ENCODE measurements at regions not wholly inside any gene's neighbourhood (a gene's known extent, or its start where the extent isn't known, plus 50 kb on each side); places are given as distances from the start of the nearest gene placed in this dataset.

DNA sequence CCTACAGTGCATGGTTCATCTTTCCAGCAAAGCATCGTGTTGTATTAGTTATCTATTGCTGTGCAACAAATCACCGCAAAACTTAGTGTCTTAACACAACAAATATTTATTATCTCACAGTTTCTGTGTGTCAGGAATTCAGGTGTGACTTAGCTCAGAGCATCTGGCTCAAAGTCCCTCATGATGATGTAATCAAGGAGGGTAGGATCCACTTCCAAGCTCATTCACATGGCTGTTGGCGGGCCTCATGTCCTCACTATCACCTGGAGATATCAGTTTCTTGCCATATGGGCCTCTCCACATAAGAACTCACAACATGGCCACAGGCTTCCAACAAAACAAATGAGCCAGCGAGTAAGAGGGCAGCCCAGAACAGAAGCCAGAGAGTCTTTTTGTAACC lies 135.6 kb upstream of the GJB5 start:
- DNase-seq (ENCODE audit: low spot score in 2 of 2), result no peak
- Histone ChIP-seq H3K4me3 (no peak overlapping the region), H3K27ac (no peak overlapping the region), H3K4me1 (no peaks in the 10 kb centered on the region), H3K36me3 (no peaks in the 10 kb centered on the region), H3K27me3 (peaks cover 36% of the 10 kb centered on the region), H3K9me3 (no peaks in the 10 kb centered on the region)
- 82% methylated on average over 4 of the region's 4 CpGs for WGBS
- TF ChIP-seq, protein P1, sequence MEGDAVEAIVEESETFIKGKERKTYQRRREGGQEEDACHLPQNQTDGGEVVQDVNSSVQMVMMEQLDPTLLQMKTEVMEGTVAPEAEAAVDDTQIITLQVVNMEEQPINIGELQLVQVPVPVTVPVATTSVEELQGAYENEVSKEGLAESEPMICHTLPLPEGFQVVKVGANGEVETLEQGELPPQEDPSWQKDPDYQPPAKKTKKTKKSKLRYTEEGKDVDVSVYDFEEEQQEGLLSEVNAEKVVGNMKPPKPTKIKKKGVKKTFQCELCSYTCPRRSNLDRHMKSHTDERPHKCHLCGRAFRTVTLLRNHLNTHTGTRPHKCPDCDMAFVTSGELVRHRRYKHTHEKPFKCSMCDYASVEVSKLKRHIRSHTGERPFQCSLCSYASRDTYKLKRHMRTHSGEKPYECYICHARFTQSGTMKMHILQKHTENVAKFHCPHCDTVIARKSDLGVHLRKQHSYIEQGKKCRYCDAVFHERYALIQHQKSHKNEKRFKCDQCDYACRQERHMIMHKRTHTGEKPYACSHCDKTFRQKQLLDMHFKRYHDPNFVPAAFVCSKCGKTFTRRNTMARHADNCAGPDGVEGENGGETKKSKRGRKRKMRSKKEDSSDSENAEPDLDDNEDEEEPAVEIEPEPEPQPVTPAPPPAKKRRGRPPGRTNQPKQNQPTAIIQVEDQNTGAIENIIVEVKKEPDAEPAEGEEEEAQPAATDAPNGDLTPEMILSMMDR (IDR thresholded peaks at IDR 0.05), result no peak
- no peak for TF ChIP-seq EP300 (IDR thresholded peaks at IDR 0.05)
- no peak for TF ChIP-seq POLR2AphosphoS5 (IDR thresholded peaks at IDR 0.05)
- TF ChIP-seq POLR2A (IDR thresholded peaks at IDR 0.05), result no peak

DNA sequence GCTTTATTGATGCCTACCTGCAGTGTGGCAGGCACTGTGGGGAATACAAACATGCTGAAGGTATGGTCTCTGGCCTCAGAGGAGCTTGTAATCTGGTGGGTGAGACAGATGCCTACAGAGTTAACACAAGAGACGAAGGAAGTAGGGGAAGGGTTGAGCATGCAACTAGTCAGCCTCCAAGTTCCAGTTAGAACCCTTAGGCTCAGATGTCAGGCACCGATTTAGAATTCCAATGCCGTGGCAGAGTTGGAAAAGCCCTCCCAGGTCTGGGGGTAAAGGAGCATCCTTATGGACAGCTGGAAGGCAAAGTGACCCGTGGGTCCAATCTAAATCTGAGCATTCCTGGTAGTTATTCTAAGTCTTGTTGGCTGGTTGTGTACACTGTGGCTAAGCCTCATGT lies 132.9 kb upstream of the GJB5 start:
- H3K4me1 ChIP-seq, result no peaks in the 10 kb centered on the region
- TF ChIP-seq EP300 (IDR thresholded peaks at IDR 0.05) (no peak), POLR2A (IDR thresholded peaks at IDR 0.05) (no peak), POLR2AphosphoS5 (IDR thresholded peaks at IDR 0.05) (no peak)
- TF ChIP-seq, protein P1 (IDR thresholded peaks at IDR 0.05), result no peak
- 75% methylated on average over 4 of the region's 4 CpGs for WGBS

DNA sequence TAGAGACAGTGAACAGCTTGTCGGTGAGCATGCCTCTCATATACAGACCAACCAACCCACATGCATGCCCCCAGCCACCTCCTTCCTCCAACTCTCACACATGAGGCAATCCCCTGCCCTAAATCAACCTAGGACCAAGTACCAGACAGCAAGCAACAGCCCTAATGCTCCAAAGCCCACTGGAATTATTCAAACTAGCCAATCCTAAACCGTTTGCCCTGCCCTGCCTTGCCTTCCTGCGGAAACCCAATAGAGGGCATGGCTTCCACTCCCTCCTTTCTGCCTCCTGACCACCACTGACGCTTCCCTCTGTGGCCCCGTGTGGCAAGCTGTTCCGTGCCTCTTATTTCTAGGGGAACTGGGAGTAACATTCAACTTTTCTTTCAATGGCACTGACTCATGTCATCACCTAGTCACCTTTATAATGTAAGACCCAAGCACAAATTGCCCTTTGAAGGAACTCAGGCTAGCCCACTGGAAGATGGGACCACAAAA lies 129.3 kb upstream of the GJB5 start:
- Histone ChIP-seq H3K27ac (no peak overlapping the region), H3K4me1 (no peaks in the 10 kb centered on the region), H3K36me3 (no peaks in the 10 kb centered on the region), H3K4me3 (no peak overlapping the region), H3K9me3 (no peaks in the 10 kb centered on the region), H3K27me3 (peaks cover 4% of the 10 kb centered on the region)
- TF ChIP-seq EP300 (IDR thresholded peaks at IDR 0.05), result no peak
- no peak for TF ChIP-seq POLR2A (IDR thresholded peaks at IDR 0.05)
- no peak for TF ChIP-seq POLR2AphosphoS5 (IDR thresholded peaks at IDR 0.05)
- TF ChIP-seq, protein P1 (IDR thresholded peaks at IDR 0.05), result no peak
- no peak for DNase-seq (ENCODE audit: low spot score in 2 of 2)
- WGBS, result 71% methylated on average over 6 of the region's 6 CpGs

More for the DNA sequence above, 132.9 kb upstream of the GJB5 start:
- H3K36me3 ChIP-seq, result no peaks in the 10 kb centered on the region
- peaks cover 31% of the 10 kb centered on the region for H3K27me3 ChIP-seq
- no peak for DNase-seq (ENCODE audit: low spot score in 2 of 2)
- no peaks in the 10 kb centered on the region for H3K9me3 ChIP-seq
- no peak overlapping the region for H3K27ac ChIP-seq
- H3K4me3 ChIP-seq, result no peak overlapping the region

DNA sequence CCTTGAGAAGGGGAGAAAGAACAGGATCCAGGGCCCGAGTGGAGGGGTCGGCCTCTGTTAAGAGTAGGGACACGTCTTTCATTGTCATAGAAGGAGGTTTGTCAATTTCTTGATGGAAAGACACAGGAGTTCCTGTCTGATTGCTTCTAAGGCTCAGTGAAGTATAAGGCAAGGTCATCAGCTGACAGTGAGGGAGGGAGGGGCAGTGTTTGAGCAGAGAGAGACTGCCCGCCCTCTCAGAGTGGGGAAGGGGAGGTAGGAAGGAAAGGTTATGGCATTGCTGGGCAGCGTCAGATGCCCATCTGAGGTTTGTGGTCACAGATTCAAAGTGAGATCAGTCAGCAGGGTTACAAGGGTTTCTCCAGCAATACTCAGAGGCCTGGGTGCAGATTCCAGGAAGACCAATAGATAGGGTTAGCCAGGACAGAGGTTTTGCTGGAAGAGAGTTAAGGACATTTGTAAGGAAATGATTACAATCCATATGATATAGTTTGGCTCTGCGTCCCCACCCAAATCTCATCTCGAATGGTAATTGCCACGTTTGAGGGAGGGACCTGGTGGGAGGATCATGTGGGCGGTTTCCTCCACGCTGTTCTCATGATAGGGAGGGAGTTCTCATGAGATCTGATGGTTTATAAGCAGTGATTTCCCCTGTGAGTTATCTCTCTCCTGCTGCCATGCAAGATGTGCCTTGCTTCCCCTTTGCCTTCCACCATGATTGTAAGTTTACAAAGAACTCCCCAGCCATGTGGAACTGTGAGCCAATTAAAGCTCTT lies 127.2 kb upstream of the GJB5 start:
- WGBS, result 55% methylated on average over 10 of the region's 10 CpGs
- Histone ChIP-seq H3K36me3 (no peaks in the 10 kb centered on the region), H3K4me1 (no peaks in the 10 kb centered on the region), H3K4me3 (no peak overlapping the region), H3K27me3 (peaks cover 4% of the 10 kb centered on the region), H3K27ac (no peak overlapping the region), H3K9me3 (no peaks in the 10 kb centered on the region)
- TF ChIP-seq, protein P1 (IDR thresholded peaks at IDR 0.05), result no peak
- TF ChIP-seq EP300 (IDR thresholded peaks at IDR 0.05) (no peak), POLR2AphosphoS5 (IDR thresholded peaks at IDR 0.05) (no peak), POLR2A (IDR thresholded peaks at IDR 0.05) (no peak)
- no peak for DNase-seq (ENCODE audit: low spot score in 2 of 2)

DNA sequence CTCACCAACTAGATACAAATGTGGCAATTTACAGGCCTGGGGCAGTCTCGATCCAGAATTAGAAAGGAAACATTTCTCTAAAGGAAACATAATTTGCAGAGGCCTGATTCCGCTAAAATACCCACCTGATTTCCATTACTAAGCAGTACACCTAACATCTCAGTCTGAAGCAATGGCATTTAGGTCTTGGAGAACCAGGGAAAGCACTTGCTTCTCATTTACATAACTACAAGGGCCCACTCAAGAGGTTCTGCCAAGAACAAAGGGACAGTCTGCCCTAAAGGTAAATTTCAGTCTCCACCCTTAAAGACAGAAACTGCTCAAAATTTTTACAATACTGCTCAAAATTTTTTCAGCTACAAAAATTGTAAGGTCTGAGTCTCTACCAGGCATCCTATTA lies 123.7 kb upstream of the GJB5 start:
- Histone ChIP-seq H3K4me1 (no peaks in the 10 kb centered on the region), H3K9me3 (no peaks in the 10 kb centered on the region), H3K27ac (no peak overlapping the region), H3K36me3 (no peaks in the 10 kb centered on the region), H3K27me3 (no peaks in the 10 kb centered on the region), H3K4me3 (no peak overlapping the region)
- 80% methylated on average over 2 of the region's 2 CpGs for WGBS
- TF ChIP-seq POLR2A (IDR thresholded peaks at IDR 0.05) (no peak), EP300 (IDR thresholded peaks at IDR 0.05) (no peak), POLR2AphosphoS5 (IDR thresholded peaks at IDR 0.05) (no peak)
- TF ChIP-seq, protein P1 (IDR thresholded peaks at IDR 0.05), result no peak
- DNase-seq (ENCODE audit: low spot score in 2 of 2), result no peak
